RWPE1 (cell line): ENCODE measurements at regions not wholly inside any gene's neighbourhood (a gene's known extent, or its start where the extent isn't known, plus 50 kb on each side); places are given as distances from the start of the nearest gene placed in this dataset.

Experiments used
- CTCF ChIA-PET: fragments of 350-600 bp; sonication (Branson Sonifier 250); formaldehyde crosslinking; extraction: SDS; loops from one replicate; lab custom pipeline; 2021; lab: Yijun Ruan, JAX
- POLR2A ChIA-PET: fragments of 400-600 bp; formaldehyde crosslinking; extraction: SDS; loops from one replicate; lab custom pipeline; 2020; ENCODE audit warnings: antibody characterized with exemption; ENCODE audit not compliant: low non-redundant PET; lab: Yijun Ruan, JAX
- DNase-seq: peaks from one replicate; pipeline ENCODE4 v3.0.0; 2012; ENCODE audit warnings: low spot score
- H3K27ac ChIP-seq: fragments of 450-650 bp; 2 replicates; pipeline ENCODE4 v1.5.1; 2017
- TF ChIP-seq, protein P1 (sequence below): fragments of 450-650 bp; conservative IDR thresholded peaks from 2 replicates; pipeline ENCODE4 v1.5.1; 2017; ENCODE audit warnings: low read depth, mild to moderate bottlenecking

DNA sequence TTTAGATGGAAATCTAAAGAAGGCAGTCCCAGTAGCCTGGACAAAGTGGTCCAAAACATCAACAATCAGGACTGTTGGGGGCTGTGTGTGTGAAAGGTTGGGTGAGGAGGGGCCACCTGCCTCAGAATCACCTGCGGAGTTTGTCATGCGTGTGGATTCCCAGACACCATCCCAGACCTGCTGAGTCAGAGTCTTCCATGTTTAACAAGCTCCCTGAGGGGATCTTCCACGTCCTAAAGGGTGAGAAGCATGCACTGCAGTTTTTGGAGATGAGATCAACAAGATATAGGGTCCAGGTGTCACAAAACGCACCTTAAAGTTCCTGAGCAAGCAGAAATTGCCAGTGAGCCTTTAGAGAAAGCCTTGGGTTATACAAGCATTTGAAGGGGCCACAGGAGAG, 207.0 kb upstream of the FAM9B start:
- ChIA-PET POLR2A (no interaction called here), CTCF (no interaction called here)
- DNase-seq = no peak
- TF ChIP-seq, protein P1, sequence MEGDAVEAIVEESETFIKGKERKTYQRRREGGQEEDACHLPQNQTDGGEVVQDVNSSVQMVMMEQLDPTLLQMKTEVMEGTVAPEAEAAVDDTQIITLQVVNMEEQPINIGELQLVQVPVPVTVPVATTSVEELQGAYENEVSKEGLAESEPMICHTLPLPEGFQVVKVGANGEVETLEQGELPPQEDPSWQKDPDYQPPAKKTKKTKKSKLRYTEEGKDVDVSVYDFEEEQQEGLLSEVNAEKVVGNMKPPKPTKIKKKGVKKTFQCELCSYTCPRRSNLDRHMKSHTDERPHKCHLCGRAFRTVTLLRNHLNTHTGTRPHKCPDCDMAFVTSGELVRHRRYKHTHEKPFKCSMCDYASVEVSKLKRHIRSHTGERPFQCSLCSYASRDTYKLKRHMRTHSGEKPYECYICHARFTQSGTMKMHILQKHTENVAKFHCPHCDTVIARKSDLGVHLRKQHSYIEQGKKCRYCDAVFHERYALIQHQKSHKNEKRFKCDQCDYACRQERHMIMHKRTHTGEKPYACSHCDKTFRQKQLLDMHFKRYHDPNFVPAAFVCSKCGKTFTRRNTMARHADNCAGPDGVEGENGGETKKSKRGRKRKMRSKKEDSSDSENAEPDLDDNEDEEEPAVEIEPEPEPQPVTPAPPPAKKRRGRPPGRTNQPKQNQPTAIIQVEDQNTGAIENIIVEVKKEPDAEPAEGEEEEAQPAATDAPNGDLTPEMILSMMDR = no peak
- H3K27ac ChIP-seq = no peak overlapping the region

DNA sequence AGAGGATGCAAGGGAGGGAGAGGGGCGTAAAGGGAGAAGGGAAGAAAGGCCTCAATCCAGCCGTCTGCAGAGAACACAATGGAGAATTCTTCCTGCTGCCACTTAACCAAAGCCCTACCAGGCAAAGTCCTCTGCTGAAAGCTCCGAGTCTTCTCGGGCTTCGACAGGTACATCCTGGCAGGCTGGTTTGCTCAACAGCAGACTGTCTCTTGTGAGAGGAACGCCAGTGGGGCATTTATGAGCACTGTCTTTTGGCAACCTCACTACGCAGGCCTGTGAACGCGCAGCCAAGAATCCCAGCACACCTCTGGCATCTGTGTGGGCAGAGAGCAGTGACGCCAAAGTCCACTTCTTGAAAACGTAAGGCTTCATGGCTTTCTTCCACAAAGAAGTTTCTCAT, 207.5 kb upstream of the FAM9B start:
- DNase-seq = no peak
- TF ChIP-seq, protein P1 = no peak
- ChIA-PET CTCF (interaction anchor here (0.5 kb wide), 1 partner anchor 1960 kb away, joined by 8 read pairs; no protein-coding TSS in a partner anchor), POLR2A (no interaction called here)
- no peak overlapping the region for H3K27ac ChIP-seq

DNA sequence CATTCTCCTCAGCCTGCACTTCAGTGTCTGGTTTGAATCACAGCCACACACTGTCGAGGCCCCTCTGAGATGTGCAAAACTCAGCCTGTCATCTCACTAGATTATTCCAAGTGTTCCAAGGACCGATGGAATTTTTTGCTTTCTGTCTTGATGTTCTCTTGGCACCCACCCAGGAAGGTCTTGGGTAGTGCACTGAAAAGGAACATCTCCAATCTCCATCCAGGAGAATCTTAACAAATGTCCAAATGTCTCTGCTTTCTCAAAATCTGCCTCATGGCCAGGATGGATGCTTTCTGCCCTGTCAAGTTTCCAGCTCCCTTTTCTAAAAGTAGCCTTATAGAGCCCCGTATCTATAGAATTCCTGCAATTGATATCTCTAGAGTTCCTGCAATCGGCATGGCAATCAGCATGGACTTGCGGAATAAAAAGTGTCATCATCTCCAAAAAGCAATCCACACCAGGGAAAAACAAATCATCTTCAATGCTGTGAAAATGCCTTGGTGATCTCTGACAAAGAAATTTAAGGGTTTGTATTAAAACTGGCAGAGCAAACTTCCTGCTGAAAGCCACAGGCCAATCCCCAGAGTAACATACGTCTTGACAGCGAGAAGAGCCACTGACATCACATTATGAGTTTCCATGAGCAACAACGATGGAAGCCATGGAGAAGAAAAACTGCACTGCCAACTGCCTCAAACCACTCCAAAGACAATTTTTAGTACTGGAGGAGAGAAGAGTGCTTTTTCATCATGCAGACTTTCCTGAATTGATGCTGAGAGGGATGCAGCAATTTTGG, 215.3 kb upstream of the FAM9B start:
- H3K27ac ChIP-seq = no peak overlapping the region
- POLR2A ChIA-PET = no interaction called here
- DNase-seq = no peak
- TF ChIP-seq, protein P1 = no peak
- CTCF ChIA-PET = interaction anchor here (0.6 kb wide), 1 partner anchor 237 kb away, joined by 3 read pairs; no protein-coding TSS in a partner anchor

DNA sequence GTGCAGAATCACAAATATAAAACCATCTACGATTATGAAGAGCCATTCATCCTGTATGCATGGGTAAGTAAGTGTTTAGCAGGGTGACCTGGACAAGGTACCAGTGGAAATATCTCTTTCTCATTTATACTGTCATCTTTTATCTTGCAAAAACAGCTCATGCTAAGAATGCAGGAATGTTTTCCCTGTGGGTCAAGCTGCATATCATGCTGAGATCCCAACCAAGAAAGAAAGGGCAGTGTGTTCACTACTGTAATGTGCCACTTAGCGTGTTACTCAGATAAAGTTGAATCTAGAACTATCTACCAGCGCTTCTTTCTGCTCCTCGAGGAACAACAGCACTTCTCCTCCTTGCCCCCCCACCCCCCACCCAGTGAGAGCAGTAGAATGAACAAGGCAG, 212.7 kb upstream of the TBL1X start:
- TF ChIP-seq, protein P1 = no peak
- ChIA-PET POLR2A (no interaction called here), CTCF (interaction anchor here (0.6 kb wide), 1 partner anchor 38 kb away, joined by 3 read pairs; no protein-coding TSS in a partner anchor)
- H3K27ac ChIP-seq = no peak overlapping the region
- DNase-seq = no peak

DNA sequence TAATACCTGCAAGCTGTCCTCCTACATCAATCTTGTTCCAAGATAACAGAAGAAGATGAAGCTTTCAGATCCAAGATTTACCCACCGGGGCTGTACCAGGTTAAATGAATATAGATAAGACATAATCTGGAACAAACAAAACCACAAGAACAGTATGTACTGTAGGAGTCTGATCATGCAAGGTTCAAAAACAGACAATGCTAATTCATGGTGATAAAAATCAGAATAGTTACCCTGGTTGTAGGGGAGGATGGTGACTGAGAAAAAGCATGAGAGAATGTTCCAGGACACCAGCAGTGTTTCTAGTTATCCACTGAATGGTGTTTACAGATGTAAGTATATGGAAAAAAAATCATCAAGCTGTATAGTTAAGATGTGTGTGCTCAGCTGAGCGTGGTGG, 211.6 kb upstream of the TBL1X start:
- CTCF ChIA-PET = no interaction called here
- TF ChIP-seq, protein P1 = no peak

DNA sequence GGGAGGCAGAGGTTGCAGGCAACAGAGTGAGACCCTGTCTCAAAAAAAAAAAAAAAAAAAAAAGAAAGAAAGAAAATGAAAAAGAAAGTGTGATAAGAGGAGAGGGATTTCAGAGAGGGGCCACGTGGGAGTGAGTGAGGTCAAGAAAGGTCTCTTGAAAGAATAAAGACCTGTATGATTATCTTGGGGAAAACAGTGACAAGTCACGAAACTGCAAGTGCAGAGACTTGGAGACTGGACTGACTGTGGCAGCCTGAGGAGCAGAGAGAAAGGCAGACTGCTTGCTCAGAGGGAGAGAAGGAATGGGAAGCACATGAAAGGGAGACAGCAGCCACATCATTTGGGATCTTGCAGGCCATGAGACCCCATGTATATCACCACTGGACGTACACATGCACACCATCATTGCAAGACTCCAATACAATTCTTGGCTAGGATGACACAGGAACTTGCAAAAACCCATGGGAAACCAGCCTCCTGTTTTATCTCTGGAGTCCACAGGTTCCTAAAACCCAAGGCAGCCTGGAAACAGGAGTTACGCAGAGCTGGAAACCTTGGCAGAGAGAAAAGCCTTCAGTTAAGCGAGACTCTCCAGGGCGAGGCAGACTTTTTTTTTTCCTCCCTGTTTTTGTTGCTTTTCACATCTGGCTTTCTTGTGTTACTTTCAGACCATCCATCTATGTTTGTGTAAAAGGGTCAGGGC, 207.0 kb upstream of the TBL1X start:
- DNase-seq = no peak
- H3K27ac ChIP-seq = no peak overlapping the region
- ChIA-PET POLR2A (no interaction called here), CTCF (no interaction called here)
- TF ChIP-seq, protein P1 = no peak

More for the DNA sequence above, 211.6 kb upstream of the TBL1X start:
- H3K27ac ChIP-seq = no peak overlapping the region
- DNase-seq = no peak
- POLR2A ChIA-PET = no interaction called here
